ENCODE measurements at regions not wholly inside any gene's neighbourhood (a gene's known extent, or its start where the extent isn't known, plus 50 kb on each side); places are given as distances from the start of the nearest gene placed in this dataset.

- no peak for TF ChIP-seq CTCF (IDR thresholded peaks at IDR 0.05; ENCODE audit: insufficient read depth, low read length)
- no peak for TF ChIP-seq REST (IDR thresholded peaks at IDR 0.05; ENCODE audit: insufficient replicate concordance, low read depth)
- no peak for TF ChIP-seq POLR2AphosphoS5 (IDR thresholded peaks at IDR 0.05; ENCODE audit: low read depth)
- TF ChIP-seq SPI1 (IDR thresholded peaks at IDR 0.05; ENCODE audit: borderline replicate concordance, low read depth): no peak
Measured at GRCh38 chr6:14263881-14264424, 146.4 kb downstream of the CD83 start.

All from HL-60 (cell line).